SK-N-SH treated with all-trans-retinoic acid at 6 μM for 48 hours (cell line): ENCODE measurements at regions not wholly inside any gene's neighbourhood (a gene's known extent, or its start where the extent isn't known, plus 50 kb on each side); places are given as distances from the start of the nearest gene placed in this dataset.

Source experiments
- ATAC-seq: fragments of 200-7000 bp; cut with Tn5 transposase; 3 replicates; pipeline ENCODE4 v1.9.1; 2020; ENCODE audit warnings: mild to moderate bottlenecking, moderate library complexity
- ARNTL ChIP-seq: fragments of 450-650 bp; formaldehyde crosslinking; IDR thresholded peaks from 2 replicates; pipeline ENCODE4 v1.5.0; 2020; ENCODE audit warnings: low read depth, mild to moderate bottlenecking, moderate library complexity, borderline replicate concordance
- BACH2 ChIP-seq: fragments of 250-450 bp; sonication (Bioruptor Pico); IDR thresholded peaks from 2 replicates; pipeline ENCODE4 v1.9.0; 2021; ENCODE audit warnings: mild to moderate bottlenecking, borderline replicate concordance
- ESRRG ChIP-seq: fragments of 250-450 bp; sonication (Bioruptor Pico); IDR thresholded peaks from 2 replicates; pipeline ENCODE4 v1.6.1; 2021; ENCODE audit warnings: mild to moderate bottlenecking
- GLIS3 ChIP-seq: fragments of 250-450 bp; sonication (Bioruptor Pico); IDR thresholded peaks from 2 replicates; pipeline ENCODE4 v1.5.0; 2020; ENCODE audit warnings: mild to moderate bottlenecking, moderate library complexity
- OSR1 ChIP-seq: fragments of 250-450 bp; sonication (Bioruptor Pico); IDR thresholded peaks from 2 replicates; pipeline ENCODE4 v1.8.0; 2022; ENCODE audit warnings: moderate library complexity, mild to moderate bottlenecking, inconsistent platforms
- PPARA ChIP-seq: fragments of 250-450 bp; sonication (Bioruptor Pico); IDR thresholded peaks from 2 replicates; pipeline ENCODE4 v1.5.0; 2020; ENCODE audit warnings: mild to moderate bottlenecking, borderline replicate concordance
- RARB ChIP-seq: fragments of 250-450 bp; sonication (Bioruptor Pico); IDR thresholded peaks from 2 replicates; pipeline ENCODE4 v1.8.0; 2021; ENCODE audit warnings: mild to moderate bottlenecking, moderate library complexity
- SNAI2 ChIP-seq: fragments of 250-450 bp; sonication (Bioruptor Pico); IDR thresholded peaks from 2 replicates; pipeline ENCODE4 v1.5.0; 2020; ENCODE audit warnings: mild to moderate bottlenecking, moderate library complexity
- TCF4 ChIP-seq: fragments of 250-450 bp; sonication (Bioruptor Pico); IDR thresholded peaks from 2 replicates; pipeline ENCODE4 v1.8.0; 2021; ENCODE audit warnings: mild to moderate bottlenecking, moderate library complexity, borderline replicate concordance
- TOX ChIP-seq: fragments of 250-450 bp; sonication (Bioruptor Pico); IDR thresholded peaks from 2 replicates; pipeline ENCODE4 v1.8.0; 2021; ENCODE audit warnings: mild to moderate bottlenecking, moderate library complexity, borderline replicate concordance
- ZC3H10 ChIP-seq: fragments of 250-450 bp; sonication (Bioruptor Pico); IDR thresholded peaks from 2 replicates; pipeline ENCODE4 v1.5.1; 2021; ENCODE audit warnings: mild to moderate bottlenecking, moderate library complexity
- ZFP3 ChIP-seq: fragments of 250-450 bp; sonication (Bioruptor Pico); IDR thresholded peaks from 2 replicates; pipeline ENCODE4 v1.5.0; 2020; ENCODE audit warnings: mild to moderate bottlenecking, moderate library complexity
- ZFP30 ChIP-seq: fragments of 450-650 bp; formaldehyde crosslinking; IDR thresholded peaks from 2 replicates; pipeline ENCODE4 v1.5.0; 2022; ENCODE audit warnings: mild to moderate bottlenecking, moderate library complexity
- ZNF565 ChIP-seq: fragments of 450-650 bp; formaldehyde crosslinking; conservative IDR thresholded peaks from 2 replicates; pipeline ENCODE4 v1.5.0; 2020; ENCODE audit warnings: low read depth, mild to moderate bottlenecking, moderate library complexity
- ZNF70 ChIP-seq: fragments of 450-650 bp; formaldehyde crosslinking; IDR thresholded peaks from 2 replicates; pipeline ENCODE4 v1.5.0; 2020; ENCODE audit warnings: mild to moderate bottlenecking, moderate library complexity
- ZNF8 ChIP-seq: fragments of 450-650 bp; formaldehyde crosslinking; IDR thresholded peaks from 2 replicates; pipeline ENCODE4 v1.5.0; 2020; ENCODE audit warnings: mild to moderate bottlenecking, moderate library complexity
- TF ChIP-seq, protein P1 (sequence below): fragments of 250-450 bp; sonication (Bioruptor Pico); IDR thresholded peaks from 2 replicates; pipeline ENCODE4 v1.8.0; 2020; ENCODE audit warnings: mild to moderate bottlenecking, moderate library complexity, borderline replicate concordance
- TF ChIP-seq, protein P2 (sequence below): fragments of 250-450 bp; sonication (Bioruptor Pico); IDR thresholded peaks from 2 replicates; pipeline ENCODE4 v1.5.1; 2021; ENCODE audit warnings: mild to moderate bottlenecking, moderate library complexity
- TF ChIP-seq, protein P3 (sequence below): fragments of 250-450 bp; sonication (Bioruptor Pico); IDR thresholded peaks from 2 replicates; pipeline ENCODE4 v1.8.0; 2021; ENCODE audit warnings: low read depth, mild to moderate bottlenecking, moderate library complexity, borderline replicate concordance
- TF ChIP-seq, protein P4 (sequence below): fragments of 250-450 bp; sonication (Bioruptor Pico); IDR thresholded peaks from 2 replicates; pipeline ENCODE4 v1.5.0; 2020; ENCODE audit warnings: mild to moderate bottlenecking, moderate library complexity

DNA sequence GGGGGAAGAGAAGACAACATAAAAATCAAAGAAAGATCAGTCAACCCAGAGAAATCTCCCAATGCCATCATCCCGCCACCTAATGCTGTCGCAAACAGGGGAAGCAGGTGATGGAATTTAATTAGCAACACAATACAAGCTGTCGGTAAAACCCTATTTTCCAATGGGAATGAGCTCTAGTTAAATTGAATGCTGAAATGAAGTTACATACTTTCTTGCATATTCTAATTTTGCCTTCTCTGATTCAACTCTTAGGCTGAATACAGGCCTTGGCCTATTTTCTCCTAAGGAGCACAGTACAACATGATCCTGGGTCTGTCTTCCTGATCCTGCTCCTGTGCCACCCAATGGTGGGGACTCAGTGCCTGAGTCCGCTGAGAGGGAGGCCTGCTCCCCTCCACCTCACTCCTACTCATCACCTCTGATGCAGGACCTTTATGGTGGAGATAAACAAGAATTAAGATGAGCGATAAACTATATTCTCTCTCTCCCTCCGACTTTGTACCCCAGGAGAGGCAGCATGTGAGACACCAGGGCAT is 238.8 kb downstream of the GXYLT1 start:
- no peak for TF ChIP-seq SNAI2
- no peak for TF ChIP-seq ZNF8 (CRISPR knock-in tag)
- TF ChIP-seq, protein P1, sequence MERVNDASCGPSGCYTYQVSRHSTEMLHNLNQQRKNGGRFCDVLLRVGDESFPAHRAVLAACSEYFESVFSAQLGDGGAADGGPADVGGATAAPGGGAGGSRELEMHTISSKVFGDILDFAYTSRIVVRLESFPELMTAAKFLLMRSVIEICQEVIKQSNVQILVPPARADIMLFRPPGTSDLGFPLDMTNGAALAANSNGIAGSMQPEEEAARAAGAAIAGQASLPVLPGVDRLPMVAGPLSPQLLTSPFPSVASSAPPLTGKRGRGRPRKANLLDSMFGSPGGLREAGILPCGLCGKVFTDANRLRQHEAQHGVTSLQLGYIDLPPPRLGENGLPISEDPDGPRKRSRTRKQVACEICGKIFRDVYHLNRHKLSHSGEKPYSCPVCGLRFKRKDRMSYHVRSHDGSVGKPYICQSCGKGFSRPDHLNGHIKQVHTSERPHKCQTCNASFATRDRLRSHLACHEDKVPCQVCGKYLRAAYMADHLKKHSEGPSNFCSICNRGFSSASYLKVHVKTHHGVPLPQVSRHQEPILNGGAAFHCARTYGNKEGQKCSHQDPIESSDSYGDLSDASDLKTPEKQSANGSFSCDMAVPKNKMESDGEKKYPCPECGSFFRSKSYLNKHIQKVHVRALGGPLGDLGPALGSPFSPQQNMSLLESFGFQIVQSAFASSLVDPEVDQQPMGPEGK (CRISPR knock-in tag) = no peak
- TF ChIP-seq ZFP3 = no peak
- TF ChIP-seq, protein P2, sequence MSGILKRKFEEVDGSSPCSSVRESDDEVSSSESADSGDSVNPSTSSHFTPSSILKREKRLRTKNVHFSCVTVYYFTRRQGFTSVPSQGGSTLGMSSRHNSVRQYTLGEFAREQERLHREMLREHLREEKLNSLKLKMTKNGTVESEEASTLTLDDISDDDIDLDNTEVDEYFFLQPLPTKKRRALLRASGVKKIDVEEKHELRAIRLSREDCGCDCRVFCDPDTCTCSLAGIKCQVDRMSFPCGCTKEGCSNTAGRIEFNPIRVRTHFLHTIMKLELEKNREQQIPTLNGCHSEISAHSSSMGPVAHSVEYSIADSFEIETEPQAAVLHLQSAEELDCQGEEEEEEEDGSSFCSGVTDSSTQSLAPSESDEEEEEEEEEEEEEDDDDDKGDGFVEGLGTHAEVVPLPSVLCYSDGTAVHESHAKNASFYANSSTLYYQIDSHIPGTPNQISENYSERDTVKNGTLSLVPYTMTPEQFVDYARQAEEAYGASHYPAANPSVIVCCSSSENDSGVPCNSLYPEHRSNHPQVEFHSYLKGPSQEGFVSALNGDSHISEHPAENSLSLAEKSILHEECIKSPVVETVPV (CRISPR knock-in tag) = no peak
- no peak for TF ChIP-seq ESRRG (CRISPR knock-in tag)
- TF ChIP-seq ARNTL (CRISPR knock-in tag) = no peak
- no peak for TF ChIP-seq OSR1 (CRISPR knock-in tag)
- TF ChIP-seq ZFP30 = no peak
- no peak for TF ChIP-seq TOX (CRISPR knock-in tag)
- ATAC-seq = no peak

DNA sequence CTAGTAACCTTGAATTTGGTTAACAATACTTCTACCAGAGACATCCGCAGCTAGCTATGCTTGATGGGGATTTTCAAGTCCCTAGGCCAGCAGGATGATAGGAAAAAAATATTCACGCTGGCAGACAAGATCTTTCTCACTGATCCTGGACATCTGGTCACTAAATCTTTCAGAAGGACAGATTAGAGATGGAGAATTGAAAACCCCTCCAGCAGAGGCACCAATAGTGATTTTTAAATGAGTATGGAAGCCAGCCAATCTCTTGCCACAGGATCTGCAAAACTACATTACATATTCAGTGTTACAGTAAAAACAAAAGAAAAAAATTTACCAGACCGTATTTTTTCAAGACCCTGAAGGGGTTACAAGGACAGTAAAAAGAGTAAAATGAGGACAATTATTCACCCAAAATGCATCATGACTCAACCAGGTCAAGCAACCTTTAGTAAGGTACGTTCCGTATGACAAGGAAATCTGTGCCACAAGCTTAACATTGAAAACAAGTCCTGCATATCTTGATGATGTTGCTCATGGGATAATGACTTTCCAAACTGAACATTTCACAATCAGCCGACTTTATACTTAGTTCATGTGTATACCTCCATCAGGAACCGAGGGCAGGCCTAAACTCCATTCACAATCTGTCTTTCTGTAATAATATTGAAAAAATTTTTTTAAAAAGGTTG is 239.5 kb downstream of the GXYLT1 start:
- TF ChIP-seq, protein P1 (CRISPR knock-in tag) = no peak
- TF ChIP-seq, protein P3, sequence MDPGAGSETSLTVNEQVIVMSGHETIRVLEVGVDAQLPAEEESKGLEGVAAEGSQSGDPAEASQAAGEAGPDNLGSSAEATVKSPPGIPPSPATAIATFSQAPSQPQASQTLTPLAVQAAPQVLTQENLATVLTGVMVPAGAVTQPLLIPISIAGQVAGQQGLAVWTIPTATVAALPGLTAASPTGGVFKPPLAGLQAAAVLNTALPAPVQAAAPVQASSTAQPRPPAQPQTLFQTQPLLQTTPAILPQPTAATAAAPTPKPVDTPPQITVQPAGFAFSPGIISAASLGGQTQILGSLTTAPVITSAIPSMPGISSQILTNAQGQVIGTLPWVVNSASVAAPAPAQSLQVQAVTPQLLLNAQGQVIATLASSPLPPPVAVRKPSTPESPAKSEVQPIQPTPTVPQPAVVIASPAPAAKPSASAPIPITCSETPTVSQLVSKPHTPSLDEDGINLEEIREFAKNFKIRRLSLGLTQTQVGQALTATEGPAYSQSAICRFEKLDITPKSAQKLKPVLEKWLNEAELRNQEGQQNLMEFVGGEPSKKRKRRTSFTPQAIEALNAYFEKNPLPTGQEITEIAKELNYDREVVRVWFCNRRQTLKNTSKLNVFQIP (CRISPR knock-in tag) = no peak
- no peak for TF ChIP-seq ZNF565 (CRISPR knock-in tag)
- TF ChIP-seq ZFP30 = no peak
- no peak for TF ChIP-seq RARB (CRISPR knock-in tag)
- TF ChIP-seq GLIS3 (CRISPR knock-in tag) = no peak
- TF ChIP-seq ARNTL (CRISPR knock-in tag) = no peak
- no peak for TF ChIP-seq TOX (CRISPR knock-in tag)
- no peak for TF ChIP-seq PPARA
- TF ChIP-seq TCF4 (CRISPR knock-in tag) = no peak
- TF ChIP-seq ZNF70 (CRISPR knock-in tag) = no peak
- no peak for TF ChIP-seq ESRRG (CRISPR knock-in tag)
- TF ChIP-seq ZNF8 (CRISPR knock-in tag) = no peak
- TF ChIP-seq ZFP3 = no peak
- TF ChIP-seq, protein P4, sequence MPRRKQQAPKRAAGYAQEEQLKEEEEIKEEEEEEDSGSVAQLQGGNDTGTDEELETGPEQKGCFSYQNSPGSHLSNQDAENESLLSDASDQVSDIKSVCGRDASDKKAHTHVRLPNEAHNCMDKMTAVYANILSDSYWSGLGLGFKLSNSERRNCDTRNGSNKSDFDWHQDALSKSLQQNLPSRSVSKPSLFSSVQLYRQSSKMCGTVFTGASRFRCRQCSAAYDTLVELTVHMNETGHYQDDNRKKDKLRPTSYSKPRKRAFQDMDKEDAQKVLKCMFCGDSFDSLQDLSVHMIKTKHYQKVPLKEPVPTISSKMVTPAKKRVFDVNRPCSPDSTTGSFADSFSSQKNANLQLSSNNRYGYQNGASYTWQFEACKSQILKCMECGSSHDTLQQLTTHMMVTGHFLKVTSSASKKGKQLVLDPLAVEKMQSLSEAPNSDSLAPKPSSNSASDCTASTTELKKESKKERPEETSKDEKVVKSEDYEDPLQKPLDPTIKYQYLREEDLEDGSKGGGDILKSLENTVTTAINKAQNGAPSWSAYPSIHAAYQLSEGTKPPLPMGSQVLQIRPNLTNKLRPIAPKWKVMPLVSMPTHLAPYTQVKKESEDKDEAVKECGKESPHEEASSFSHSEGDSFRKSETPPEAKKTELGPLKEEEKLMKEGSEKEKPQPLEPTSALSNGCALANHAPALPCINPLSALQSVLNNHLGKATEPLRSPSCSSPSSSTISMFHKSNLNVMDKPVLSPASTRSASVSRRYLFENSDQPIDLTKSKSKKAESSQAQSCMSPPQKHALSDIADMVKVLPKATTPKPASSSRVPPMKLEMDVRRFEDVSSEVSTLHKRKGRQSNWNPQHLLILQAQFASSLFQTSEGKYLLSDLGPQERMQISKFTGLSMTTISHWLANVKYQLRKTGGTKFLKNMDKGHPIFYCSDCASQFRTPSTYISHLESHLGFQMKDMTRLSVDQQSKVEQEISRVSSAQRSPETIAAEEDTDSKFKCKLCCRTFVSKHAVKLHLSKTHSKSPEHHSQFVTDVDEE (CRISPR knock-in tag) = no peak
- TF ChIP-seq, protein P2 (CRISPR knock-in tag) = no peak
- no peak for TF ChIP-seq BACH2 (CRISPR knock-in tag)
- no peak for TF ChIP-seq SNAI2
- no peak for TF ChIP-seq ZC3H10 (CRISPR knock-in tag)
- ATAC-seq = no peak
